GM12878 (cell line): ENCODE measurements at regions not wholly inside any gene's neighbourhood (a gene's known extent, or its start where the extent isn't known, plus 50 kb on each side); places are given as distances from the start of the nearest gene placed in this dataset.
"Not testable (repeated sequence)": the region's sequence is repeated elsewhere in the genome, so short reads cannot be mapped to it uniquely, and the experiment has no call there.

Source experiments
- ATAC-seq: fragments of 200-7000 bp; cut with Tn5 transposase; 3 replicates; pipeline ENCODE4 v1.9.1; 2020; ENCODE audit warnings: mild to moderate bottlenecking, moderate library complexity
- BruUV-seq: library from RNA; stranded (reverse); fragments of 400-500 nt; replicated peaks from 2 replicates; lab custom pipeline; 2021; lab: Mats Ljungman, UMichigan
- CTCF ChIA-PET: fragments of 300-600 bp; sonication (Branson Sonifier 250); formaldehyde crosslinking; extraction: SDS; loops from one replicate; lab custom pipeline; 2021; ENCODE audit warnings: inconsistent platforms; lab: Yijun Ruan, JAX
- POLR2A ChIA-PET: fragments of 350-600 bp; formaldehyde crosslinking; extraction: SDS; loops from one replicate; lab custom pipeline; 2021; ENCODE audit warnings: inconsistent platforms; lab: Charles Lee
- RAD21 ChIA-PET: fragments of 300-600 bp; sonication (Branson Sonifier 250); formaldehyde crosslinking; loops from one replicate; lab custom pipeline; 2023; ENCODE audit warnings: antibody characterized with exemption; ENCODE audit not compliant: unreplicated experiment; lab: Charles Lee
- SMC1A ChIA-PET: fragments of 300-600 bp; sonication (Branson Sonifier 250); formaldehyde crosslinking; loops from one replicate; lab custom pipeline; 2023; ENCODE audit not compliant: unreplicated experiment, uncharacterized antibody; lab: Charles Lee
- DNase-seq: peaks from one replicate; pipeline ENCODE4 v3.0.0-alpha.2; 2011; ENCODE audit warnings: low read depth, low spot score
- FAIRE-seq: peaks from 3 replicates; lab custom pipeline; 2011; peaks lifted over from hg19 to GRCh38; lab: Jason Lieb, UNC
- H2AFZ ChIP-seq: 2 replicates; pipeline ENCODE4 v1.6.0; 2011; ENCODE audit warnings: low read depth, low read length, control low read depth; ENCODE audit not compliant: control insufficient read depth
- H3K27ac ChIP-seq: 2 replicates; pipeline ENCODE4 v1.5.1; 2011; ENCODE audit warnings: control low read depth; ENCODE audit not compliant: control insufficient read depth, insufficient read depth
- H3K27me3 ChIP-seq, 2 experiments: replicated peaks in 1 of 2; 2 replicates each; pipeline versions ENCODE4 v1.6.0 to v1.6.1; 2011; ENCODE audit warnings: low read length in 1 of 2; ENCODE audit not compliant: control insufficient read depth in 2 of 2, insufficient read depth in 2 of 2
- H3K36me3 ChIP-seq, 2 experiments: 2 replicates each; pipeline ENCODE4 v1.5.1; 2011; ENCODE audit warnings: low read length in 1 of 2; ENCODE audit not compliant: control insufficient read depth in 2 of 2, insufficient read depth in 2 of 2
- H3K4me1 ChIP-seq: 2 replicates; pipeline ENCODE4 v1.6.1; 2011; ENCODE audit warnings: mild to moderate bottlenecking, low read length, moderate library complexity, mixed read lengths; ENCODE audit not compliant: control insufficient read depth, insufficient read depth
- H3K4me2 ChIP-seq: 2 replicates; pipeline ENCODE4 v1.6.0; 2011; ENCODE audit warnings: control low read depth; ENCODE audit not compliant: control insufficient read depth, insufficient read depth
- H3K4me3 ChIP-seq: fragments of 200-600 bp; sonication (generic); 2 replicates; pipeline ENCODE4 v1.5.1; 2016
- H3K79me2 ChIP-seq: 2 replicates; pipeline ENCODE4 v1.6.0; 2011; ENCODE audit warnings: low read length; ENCODE audit not compliant: control insufficient read depth, insufficient read depth
- H3K9ac ChIP-seq: 2 replicates; pipeline ENCODE4 v1.8.0; 2011; ENCODE audit warnings: low read length, control low read depth, mixed read lengths; ENCODE audit not compliant: control insufficient read depth, insufficient read depth
- H3K9me3 ChIP-seq: replicated peaks from 3 replicates; pipeline ENCODE4 v1.5.1; 2011; ENCODE audit warnings: mild to moderate bottlenecking, low read length; ENCODE audit not compliant: control insufficient read depth, insufficient read depth
- H4K20me1 ChIP-seq: 2 replicates; pipeline ENCODE4 v1.6.0; 2011; ENCODE audit not compliant: control insufficient read depth, insufficient read depth
- ESRRA ChIP-seq: IDR thresholded peaks from 2 replicates; pipeline ENCODE4 v1.6.1; 2012; ENCODE audit warnings: mild to moderate bottlenecking, low read length, improper control_type of control experiment
- SPI1 ChIP-seq: IDR thresholded peaks from 2 replicates; pipeline ENCODE4 v1.6.1; 2011; ENCODE audit warnings: low read depth, mild to moderate bottlenecking, low read length, moderate library complexity, borderline replicate concordance; ENCODE audit not compliant: insufficient read depth
- ZNF592 ChIP-seq: fragments of 450-650 bp; IDR thresholded peaks from 2 replicates; pipeline ENCODE4 v1.6.1; 2017; ENCODE audit warnings: mild to moderate bottlenecking, moderate library complexity
- WGBS: methylation state at CpG from one replicate; pipeline ENCODE4 v1.1.6; 2016; ENCODE audit warnings: low lambda C conversion rate; ENCODE audit not compliant: insufficient replicate concordance, insufficient coverage; ENCODE audit errors: missing lambda C conversion rate; 5-methylcytosine and 5-hydroxymethylcytosine counted together
- in situ Hi-C: fragments of 300-500 bp; cut with MboI; formaldehyde crosslinking; loops from 9 replicates; pipeline ENCODE4 v1.14.3; 2018; ENCODE audit warnings: mixed read lengths
- intact Hi-C: fragments of 100-400 bp; cut with micrococcal nuclease; formaldehyde crosslinking; loops from one replicate; pipeline ENCODE4 v1.14.2; 2022; ENCODE audit not compliant: unreplicated experiment

- no peak for TF ChIP-seq ZNF592
- no peak for TF ChIP-seq ESRRA
- TF ChIP-seq SPI1, result no peak
Observed at GRCh38 chr1:80540149-80540548, 1260.6 kb upstream of the ADGRL2 start (continued).

GRCh38 chr1:80539298-80539697, 1261.4 kb upstream of the ADGRL2 start:
- H3K79me2 ChIP-seq, RAD21 ChIA-PET, FAIRE-seq: not testable (repeated sequence)

More at GRCh38 chr1:80539298-80539697, 1261.4 kb upstream of the ADGRL2 start:
- in situ Hi-C loops, ATAC-seq, H3K27me3 ChIP-seq, POLR2A ChIA-PET, H3K4me1 ChIP-seq, SMC1A ChIA-PET, H3K9ac ChIP-seq, H3K9me3 ChIP-seq, H4K20me1 ChIP-seq, H3K27ac ChIP-seq, H2AFZ ChIP-seq, H3K36me3 ChIP-seq, intact Hi-C loops, H3K4me2 ChIP-seq, BruUV-seq, H3K4me3 ChIP-seq, CTCF ChIA-PET, DNase-seq: not testable (repeated sequence)
- WGBS, result 54% methylated on average over 8 of the region's 8 CpGs
